ENCODE measurements at regions not wholly inside any gene's neighbourhood (a gene's known extent, or its start where the extent isn't known, plus 50 kb on each side); places are given as distances from the start of the nearest gene placed in this dataset.

DNA sequence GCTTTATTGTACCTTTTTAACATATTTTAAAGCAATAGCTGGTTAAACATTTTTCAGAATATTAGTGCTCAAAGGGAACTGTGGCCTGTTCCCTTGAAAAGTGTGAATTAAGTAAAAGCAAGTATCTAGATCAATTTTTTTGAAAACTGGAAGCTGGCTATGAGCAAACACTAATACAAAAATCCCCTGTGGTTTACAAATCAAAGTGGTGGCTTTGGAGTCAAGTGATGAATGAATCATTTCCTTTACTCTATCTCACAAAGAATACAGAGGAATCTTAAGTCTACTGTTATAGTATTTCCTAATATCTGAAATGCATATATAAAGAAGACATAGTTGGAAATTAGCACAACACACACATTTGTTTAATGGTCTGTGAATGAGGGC, 212.4 kb upstream of the C9orf72 start:
- intact Hi-C loops (cut with DNase I), result no loop called here
- H3K27me3 ChIP-seq, result no peaks in the 10 kb centered on the region
- H3K27ac ChIP-seq, result no peak overlapping the region
- TF ChIP-seq POLR2A (IDR thresholded peaks at IDR 0.05) (no peak), POLR2AphosphoS5 (IDR thresholded peaks at IDR 0.05) (no peak), EP300 (IDR thresholded peaks at IDR 0.05) (no peak)
- TF ChIP-seq, protein P1, sequence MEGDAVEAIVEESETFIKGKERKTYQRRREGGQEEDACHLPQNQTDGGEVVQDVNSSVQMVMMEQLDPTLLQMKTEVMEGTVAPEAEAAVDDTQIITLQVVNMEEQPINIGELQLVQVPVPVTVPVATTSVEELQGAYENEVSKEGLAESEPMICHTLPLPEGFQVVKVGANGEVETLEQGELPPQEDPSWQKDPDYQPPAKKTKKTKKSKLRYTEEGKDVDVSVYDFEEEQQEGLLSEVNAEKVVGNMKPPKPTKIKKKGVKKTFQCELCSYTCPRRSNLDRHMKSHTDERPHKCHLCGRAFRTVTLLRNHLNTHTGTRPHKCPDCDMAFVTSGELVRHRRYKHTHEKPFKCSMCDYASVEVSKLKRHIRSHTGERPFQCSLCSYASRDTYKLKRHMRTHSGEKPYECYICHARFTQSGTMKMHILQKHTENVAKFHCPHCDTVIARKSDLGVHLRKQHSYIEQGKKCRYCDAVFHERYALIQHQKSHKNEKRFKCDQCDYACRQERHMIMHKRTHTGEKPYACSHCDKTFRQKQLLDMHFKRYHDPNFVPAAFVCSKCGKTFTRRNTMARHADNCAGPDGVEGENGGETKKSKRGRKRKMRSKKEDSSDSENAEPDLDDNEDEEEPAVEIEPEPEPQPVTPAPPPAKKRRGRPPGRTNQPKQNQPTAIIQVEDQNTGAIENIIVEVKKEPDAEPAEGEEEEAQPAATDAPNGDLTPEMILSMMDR (IDR thresholded peaks at IDR 0.05), result no peak
- no peak for DNase-seq
- H3K4me1 ChIP-seq, result no peaks in the 10 kb centered on the region
- no peaks in the 10 kb centered on the region for H3K9me3 ChIP-seq
- H3K36me3 ChIP-seq, result no peaks in the 10 kb centered on the region
- no peak overlapping the region for H3K4me3 ChIP-seq

DNA sequence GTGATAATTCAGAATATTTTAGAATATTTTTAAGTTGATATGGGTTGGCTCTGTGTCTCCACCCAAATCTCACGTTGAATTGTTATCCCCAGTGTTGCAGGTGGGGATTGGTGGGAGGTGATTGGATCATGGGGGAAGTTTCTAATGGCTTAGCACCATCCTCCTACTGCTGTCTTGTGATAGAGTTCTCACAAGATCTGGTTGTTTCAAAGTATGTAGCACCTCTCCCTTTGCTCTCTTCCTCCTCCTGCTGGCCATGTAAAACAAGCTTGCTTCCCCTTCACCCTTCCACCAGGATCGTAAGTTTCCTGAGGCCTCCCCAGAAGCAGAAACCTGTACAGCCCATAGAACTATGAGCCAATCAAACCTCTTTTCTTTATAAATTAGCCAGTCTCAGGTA, 214.6 kb upstream of the C9orf72 start:
- Histone ChIP-seq H3K27ac (no peak overlapping the region), H3K27me3 (no peaks in the 10 kb centered on the region), H3K4me1 (no peaks in the 10 kb centered on the region), H3K9me3 (no peaks in the 10 kb centered on the region), H3K4me3 (no peak overlapping the region), H3K36me3 (no peaks in the 10 kb centered on the region)
- WGBS, 2 donors, result 36 to 63% methylated on average over 2 of the region's 2 CpGs
- intact Hi-C loops (cut with DNase I), result no loop called here
- TF ChIP-seq, protein P1 (IDR thresholded peaks at IDR 0.05), result no peak
- TF ChIP-seq POLR2AphosphoS5 (IDR thresholded peaks at IDR 0.05), result no peak
- no peak for TF ChIP-seq EP300 (IDR thresholded peaks at IDR 0.05)
- TF ChIP-seq POLR2A (IDR thresholded peaks at IDR 0.05), result no peak
- DNase-seq, result no peak

DNA sequence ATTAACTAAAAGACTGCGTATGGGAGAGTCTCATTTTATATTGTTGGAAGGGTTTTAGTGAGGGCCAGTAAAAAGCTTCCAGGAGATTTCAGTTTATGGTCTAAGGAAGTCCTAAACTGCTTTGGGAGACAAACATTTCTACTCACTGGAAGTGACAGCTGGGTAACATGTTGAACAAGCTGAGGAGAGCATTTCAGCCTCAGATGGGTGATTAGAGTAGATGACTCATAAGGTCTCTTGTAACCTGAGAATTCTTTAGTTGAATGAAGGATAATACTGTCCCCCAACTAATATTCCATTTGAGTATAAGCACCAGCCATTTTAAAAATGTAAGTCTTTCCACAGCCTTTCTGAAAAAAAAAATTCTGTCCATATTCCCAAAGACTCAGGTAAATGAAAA, 218.0 kb upstream of the C9orf72 start:
- H3K9me3 ChIP-seq, result no peaks in the 10 kb centered on the region
- intact Hi-C loops (cut with DNase I), result no loop called here
- no peak for DNase-seq
- no peaks in the 10 kb centered on the region for H3K4me1 ChIP-seq
- no peak for TF ChIP-seq POLR2A (IDR thresholded peaks at IDR 0.05)
- TF ChIP-seq EP300 (IDR thresholded peaks at IDR 0.05), result no peak
- TF ChIP-seq, protein P1 (IDR thresholded peaks at IDR 0.05), result no peak
- no peak for TF ChIP-seq POLR2AphosphoS5 (IDR thresholded peaks at IDR 0.05)
- WGBS, 2 donors, result 41 to 52% methylated on average over 1 of the region's 1 CpG
- no peaks in the 10 kb centered on the region for H3K36me3 ChIP-seq
- H3K27ac ChIP-seq, result no peak overlapping the region
- no peaks in the 10 kb centered on the region for H3K27me3 ChIP-seq
- no peak overlapping the region for H3K4me3 ChIP-seq

DNA sequence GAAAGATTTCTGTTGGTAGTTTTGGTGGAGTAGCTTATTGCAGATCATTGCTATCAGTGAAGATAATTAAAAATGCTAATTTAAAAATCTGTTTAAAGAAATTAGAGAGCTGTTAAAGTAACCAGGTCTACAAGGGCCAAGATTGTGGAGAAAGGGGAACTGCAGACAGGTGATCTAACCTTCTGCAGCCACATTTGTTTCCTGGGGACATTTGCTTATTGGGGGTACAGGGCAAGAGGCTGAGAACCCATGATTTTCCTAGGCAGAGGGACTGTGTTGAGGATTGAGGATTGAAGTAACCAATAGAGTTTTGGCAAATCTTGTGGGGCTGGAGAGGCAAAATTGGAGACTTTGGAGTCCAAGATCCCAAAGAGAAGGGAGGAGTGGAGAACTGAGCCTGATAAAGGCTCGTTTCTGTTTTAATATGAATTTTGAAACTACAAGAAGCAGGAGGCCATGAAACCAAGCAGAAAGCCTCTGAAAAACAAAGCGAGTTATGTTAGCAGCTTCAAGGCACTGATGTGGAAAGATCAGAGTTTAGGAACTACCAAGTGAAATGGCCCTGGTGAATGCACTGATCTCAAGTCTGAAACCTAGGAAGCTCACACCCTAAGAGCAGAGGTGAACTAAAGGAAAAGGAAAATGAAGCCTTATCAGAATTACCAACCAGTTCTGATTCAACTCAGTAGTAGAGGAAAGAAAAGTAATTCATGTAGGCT, 219.8 kb upstream of the C9orf72 start:
- intact Hi-C loops (cut with DNase I), result no loop called here
- H3K36me3 ChIP-seq, result no peaks in the 10 kb centered on the region
- no peaks in the 10 kb centered on the region for H3K4me1 ChIP-seq
- H3K4me3 ChIP-seq, result no peak overlapping the region
- TF ChIP-seq, protein P1 (IDR thresholded peaks at IDR 0.05), result no peak
- TF ChIP-seq POLR2AphosphoS5 (IDR thresholded peaks at IDR 0.05) (no peak), EP300 (IDR thresholded peaks at IDR 0.05) (no peak), POLR2A (IDR thresholded peaks at IDR 0.05) (no peak)
- no peak for DNase-seq
- H3K27me3 ChIP-seq, result no peaks in the 10 kb centered on the region
- no peak overlapping the region for H3K27ac ChIP-seq
- WGBS, 2 donors, result 55 to 71% methylated on average over 2 of the region's 2 CpGs
- H3K9me3 ChIP-seq, result no peaks in the 10 kb centered on the region

DNA sequence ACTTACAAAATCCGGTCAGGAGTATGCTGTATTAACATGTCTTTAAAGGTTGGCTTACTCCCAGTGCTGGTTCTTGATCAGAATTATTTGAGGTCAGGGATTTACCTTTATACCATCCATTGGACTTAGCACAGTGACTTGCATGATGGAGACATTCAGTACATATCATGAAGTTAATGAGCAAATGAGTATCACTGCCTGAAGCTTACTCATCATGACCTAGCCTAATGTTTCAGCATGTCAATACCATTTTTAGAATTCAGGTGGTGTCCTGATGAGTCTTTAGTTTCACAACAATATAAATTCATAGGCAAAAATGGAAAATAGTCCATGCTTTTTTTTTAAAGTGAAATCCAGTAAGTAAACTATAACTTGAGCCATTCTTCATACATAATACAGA, 226.0 kb upstream of the C9orf72 start:
- Histone ChIP-seq H3K4me3 (no peak overlapping the region), H3K27me3 (no peaks in the 10 kb centered on the region), H3K36me3 (no peaks in the 10 kb centered on the region), H3K4me1 (no peaks in the 10 kb centered on the region), H3K9me3 (no peaks in the 10 kb centered on the region), H3K27ac (no peak overlapping the region)
- no peak for DNase-seq
- intact Hi-C loops (cut with DNase I), result no loop called here
- TF ChIP-seq, protein P1 (IDR thresholded peaks at IDR 0.05), result no peak
- TF ChIP-seq POLR2AphosphoS5 (IDR thresholded peaks at IDR 0.05) (no peak), EP300 (IDR thresholded peaks at IDR 0.05) (no peak), POLR2A (IDR thresholded peaks at IDR 0.05) (no peak)
- WGBS, 2 donors, result 81 to 85% methylated on average over 1 of the region's 1 CpG

Measured in sigmoid colon (tissue), 6 donors.